Type B pancreatic cell (in vitro differentiated cells): ENCODE measurements at regions not wholly inside any gene's neighbourhood (a gene's known extent, or its start where the extent isn't known, plus 50 kb on each side); places are given as distances from the start of the nearest gene placed in this dataset.

Experiments used
- DNase-seq: peaks from one replicate; pipeline ENCODE4 v3.0.0; 2021; ENCODE audit warnings: mixed read lengths; ENCODE audit not compliant: unreplicated experiment; ENCODE audit errors: extremely low spot score
- H3K27ac Mint-ChIP-seq: 2 replicates; pipeline ENCODE4 v1.8.0; 2021; ENCODE audit warnings: mild to moderate bottlenecking, mixed read lengths
- H3K27me3 Mint-ChIP-seq: 2 replicates; pipeline ENCODE4 v1.8.0; 2021; ENCODE audit warnings: mixed read lengths
- H3K36me3 Mint-ChIP-seq: 2 replicates; pipeline ENCODE4 v1.8.0; 2021; ENCODE audit warnings: mixed read lengths
- H3K4me1 Mint-ChIP-seq: one replicate; pipeline ENCODE4 v1.8.0; 2021; ENCODE audit warnings: mixed read lengths; ENCODE audit not compliant: unreplicated experiment
- H3K4me3 Mint-ChIP-seq: 2 replicates; pipeline ENCODE4 v1.8.0; 2021; ENCODE audit warnings: mild to moderate bottlenecking, mixed read lengths
- H3K9me3 Mint-ChIP-seq: 2 replicates; pipeline ENCODE4 v1.8.0; 2021; ENCODE audit warnings: mixed read lengths
- CTCF ChIP-seq: fragments of 200-600 bp; sonication (generic); conservative IDR thresholded peaks from 2 replicates; pipeline ENCODE4 v1.5.0; 2021; ENCODE audit warnings: antibody characterized with exemption, mild to moderate bottlenecking

DNA sequence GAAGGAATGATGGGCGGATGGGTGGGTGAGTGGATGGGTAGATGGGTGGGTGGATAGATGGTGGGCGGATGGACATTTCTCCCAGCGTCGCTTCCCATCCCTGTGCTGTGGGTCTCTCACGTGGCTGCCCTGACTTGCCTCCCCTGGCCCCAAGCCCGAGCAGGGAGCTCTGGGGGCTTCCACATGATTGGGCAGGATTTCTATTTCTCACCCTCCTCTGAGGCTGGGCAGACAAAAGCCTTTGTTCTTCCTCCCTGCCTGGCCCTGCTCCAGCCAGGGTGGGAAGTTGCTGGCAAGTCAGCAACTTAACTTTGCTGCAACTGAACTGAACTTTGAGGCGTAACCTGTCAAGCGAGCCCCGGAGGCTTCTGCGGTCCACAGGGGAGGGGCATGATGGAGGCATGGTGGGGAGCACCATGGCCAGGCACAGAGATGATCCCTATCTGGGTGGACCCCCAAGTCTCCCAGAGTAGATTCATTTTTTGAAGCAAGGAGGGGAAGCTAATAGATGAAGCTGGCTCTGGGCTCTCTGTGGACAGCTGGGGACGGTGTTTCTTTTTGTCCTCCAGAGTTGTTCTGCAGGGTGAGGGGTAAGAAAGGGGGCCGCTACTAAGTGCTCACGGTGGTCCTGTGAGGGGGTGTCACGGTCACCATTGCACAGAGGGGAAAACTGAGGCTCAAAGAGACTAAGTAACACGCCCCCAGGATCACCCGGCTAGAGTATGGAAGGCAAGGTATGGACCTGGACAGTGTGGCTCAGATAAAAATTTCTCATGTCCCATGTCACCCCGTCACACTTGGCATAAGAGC is 140.1 kb downstream of the CEBPB start:
- DNase-seq: no peak
- Mint-ChIP-seq H3K4me3 (no peak overlapping the region), H3K4me1 (peaks cover 46% of the 10 kb centered on the region), H3K27ac (peak overlapping the region; percentile 52), H3K36me3 (no peaks in the 10 kb centered on the region), H3K27me3 (no peaks in the 10 kb centered on the region), H3K9me3 (no peaks in the 10 kb centered on the region)
- no peak for TF ChIP-seq CTCF

GRCh38 chr20:50331469-50332363 is 141.1 kb downstream of the CEBPB start:
- H3K4me3 Mint-ChIP-seq: peak overlapping the region; percentile 42
- no peaks in the 10 kb centered on the region for H3K36me3 Mint-ChIP-seq
- peaks cover 54% of the 10 kb centered on the region for H3K4me1 Mint-ChIP-seq
- no peaks in the 10 kb centered on the region for H3K9me3 Mint-ChIP-seq
- no peak for TF ChIP-seq CTCF
- no peak overlapping the region for H3K27ac Mint-ChIP-seq
- DNase-seq: no peak
- no peaks in the 10 kb centered on the region for H3K27me3 Mint-ChIP-seq

DNA sequence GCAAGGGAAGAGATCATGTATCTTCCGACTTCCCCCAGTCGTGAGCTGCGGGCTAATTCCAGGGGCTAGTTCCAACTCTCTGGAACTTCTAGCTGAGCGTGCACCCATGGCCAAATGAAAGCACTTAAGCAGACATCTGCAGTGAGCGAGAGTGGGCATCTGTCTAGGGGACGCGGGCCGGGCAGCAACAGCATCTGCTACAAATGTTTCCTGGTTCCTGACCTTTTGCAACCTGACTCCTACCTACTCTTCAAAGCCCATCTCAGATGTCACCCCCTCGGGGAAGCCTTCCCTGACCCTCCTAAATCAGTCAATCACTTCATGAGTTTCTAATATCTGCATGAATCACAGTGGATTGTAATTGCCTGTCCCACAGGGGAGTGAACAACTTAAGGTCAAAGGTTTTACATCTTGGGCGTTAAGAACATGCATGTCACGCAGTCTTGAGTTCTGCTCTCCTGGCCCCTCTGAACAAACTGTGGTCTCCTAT is 141.9 kb downstream of the CEBPB start:
- no peak for TF ChIP-seq CTCF
- no peak for DNase-seq
- H3K4me1 Mint-ChIP-seq: peaks cover 62% of the 10 kb centered on the region
- peak overlapping the region; percentile 42 for H3K4me3 Mint-ChIP-seq
- H3K27me3 Mint-ChIP-seq: no peaks in the 10 kb centered on the region
- no peak overlapping the region for H3K27ac Mint-ChIP-seq
- H3K36me3 Mint-ChIP-seq: no peaks in the 10 kb centered on the region
- H3K9me3 Mint-ChIP-seq: no peaks in the 10 kb centered on the region

- Mint-ChIP-seq H3K27me3 (no peaks in the 10 kb centered on the region), H3K4me3 (peak overlapping the region; percentile 42)
- DNase-seq: no peak
Measured at GRCh38 chr20:50333131-50333670, 142.6 kb downstream of the CEBPB start.

More at GRCh38 chr20:50333131-50333670, 142.6 kb downstream of the CEBPB start:
- H3K4me1 Mint-ChIP-seq: peaks cover 69% of the 10 kb centered on the region
- H3K36me3 Mint-ChIP-seq: no peaks in the 10 kb centered on the region
- H3K27ac Mint-ChIP-seq: peak overlapping the region; percentile 4
- no peak for TF ChIP-seq CTCF
- no peaks in the 10 kb centered on the region for H3K9me3 Mint-ChIP-seq
